ENCODE measurements at regions not wholly inside any gene's neighbourhood (a gene's known extent, or its start where the extent isn't known, plus 50 kb on each side); places are given as distances from the start of the nearest gene placed in this dataset.

GRCh38 chr9:31259824-31260223 is 1124.6 kb upstream of the ACO1 start:
- Histone ChIP-seq H3K4me1 (ENCODE audit: insufficient read depth, low read length) (no peaks in the 10 kb centered on the region), H4K20me1 (ENCODE audit: insufficient read depth, low read length) (no peaks in the 10 kb centered on the region), H3K79me2 (ENCODE audit: insufficient read depth, low read length) (no peaks in the 10 kb centered on the region), H3K27ac (ENCODE audit: extremely low read length, insufficient read depth, low read length) (no peak overlapping the region), H3K4me2 (ENCODE audit: low read depth, low read length) (no peak overlapping the region), H3K9me3 (ENCODE audit: low read length) (no peaks in the 10 kb centered on the region), H3K27me3 (ENCODE audit: control insufficient read depth in 1 of 2, insufficient read depth in 2 of 2, low read length in 2 of 2) (no peaks in the 10 kb centered on the region), H3K9ac (ENCODE audit: insufficient read depth, low read depth, low read length) (no peak overlapping the region), H3K36me3 (replicated peaks in 1 of 2; ENCODE audit: control insufficient read depth in 1 of 2, insufficient read depth in 2 of 2, low read length in 2 of 2) (no peaks in the 10 kb centered on the region), H3K4me3 (replicated peaks in 1 of 3; ENCODE audit: insufficient read depth in 1 of 3, low read depth in 2 of 3, low read length in 3 of 3) (no peak overlapping the region), H2AFZ (ENCODE audit: low read length) (no peak overlapping the region)
- FAIRE-seq = no peak
- in situ Hi-C loops (cut with HindIII; ENCODE audit: extremely low pct_ligation_motif_present, low pct_unique_long_range_greater_than_20kb) (no loop called here), intact Hi-C loops (cut with micrococcal nuclease; ENCODE audit: unreplicated experiment) (no loop called here)
- no TSS peak for BruUV-seq (replicated peaks)
- no peak for DNase-seq (ENCODE audit: low spot score)
- TF ChIP-seq ZNF484 (CRISPR knock-in tag; IDR thresholded peaks at IDR 0.05; ENCODE audit: borderline replicate concordance, low read depth) (no peak), SOX5 (CRISPR knock-in tag; IDR thresholded peaks at IDR 0.05; ENCODE audit: borderline replicate concordance) (no peak), REXO4 (CRISPR knock-in tag; IDR thresholded peaks at IDR 0.05; ENCODE audit: borderline replicate concordance) (no peak), YEATS4 (CRISPR knock-in tag; IDR thresholded peaks at IDR 0.05; ENCODE audit: borderline replicate concordance) (no peak), MTA3 (CRISPR knock-in tag; IDR thresholded peaks at IDR 0.05) (no peak), HHEX (CRISPR knock-in tag; IDR thresholded peaks at IDR 0.05) (no peak), FOXO1 (CRISPR knock-in tag; IDR thresholded peaks at IDR 0.05) (no peak), RCOR2 (CRISPR knock-in tag; IDR thresholded peaks at IDR 0.05) (no peak), HNRNPUL1 (IDR thresholded peaks at IDR 0.05; ENCODE audit: low read depth, low read length) (no peak), ZNF737 (CRISPR knock-in tag; IDR thresholded peaks at IDR 0.05; ENCODE audit: borderline replicate concordance) (no peak), ZC3H4 (CRISPR knock-in tag; IDR thresholded peaks at IDR 0.05; ENCODE audit: borderline replicate concordance) (no peak), ONECUT2 (CRISPR knock-in tag; IDR thresholded peaks at IDR 0.05) (no peak), CERS6 (CRISPR knock-in tag; IDR thresholded peaks at IDR 0.05) (no peak), TEAD3 (CRISPR knock-in tag; optimal IDR thresholded peaks at IDR 0.05; ENCODE audit: borderline replicate concordance) (no peak), HOXA9 (CRISPR knock-in tag; IDR thresholded peaks at IDR 0.05; ENCODE audit: borderline replicate concordance) (no peak)
- TF ChIP-seq, protein P1, sequence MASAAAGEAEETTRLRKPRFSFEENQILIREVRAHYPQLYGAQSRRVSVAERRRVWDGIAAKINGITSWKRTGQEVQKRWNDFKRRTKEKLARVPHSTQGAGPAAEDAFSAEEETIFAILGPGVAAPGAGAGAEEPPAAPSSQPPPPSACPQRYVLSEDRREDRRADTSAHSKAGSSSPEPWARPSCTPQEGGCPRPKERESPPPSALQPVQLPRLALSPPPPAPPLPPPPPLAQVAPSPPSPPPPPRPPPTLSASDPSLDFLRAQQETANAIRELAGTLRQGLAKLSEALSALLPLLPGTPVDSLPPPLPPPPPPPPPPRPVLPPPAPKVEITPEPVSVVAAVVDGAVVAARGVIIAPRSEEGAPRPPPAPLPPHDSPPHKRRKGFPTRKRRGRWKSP (CRISPR knock-in tag; IDR thresholded peaks at IDR 0.05) = no peak
- TF ChIP-seq, protein P2, sequence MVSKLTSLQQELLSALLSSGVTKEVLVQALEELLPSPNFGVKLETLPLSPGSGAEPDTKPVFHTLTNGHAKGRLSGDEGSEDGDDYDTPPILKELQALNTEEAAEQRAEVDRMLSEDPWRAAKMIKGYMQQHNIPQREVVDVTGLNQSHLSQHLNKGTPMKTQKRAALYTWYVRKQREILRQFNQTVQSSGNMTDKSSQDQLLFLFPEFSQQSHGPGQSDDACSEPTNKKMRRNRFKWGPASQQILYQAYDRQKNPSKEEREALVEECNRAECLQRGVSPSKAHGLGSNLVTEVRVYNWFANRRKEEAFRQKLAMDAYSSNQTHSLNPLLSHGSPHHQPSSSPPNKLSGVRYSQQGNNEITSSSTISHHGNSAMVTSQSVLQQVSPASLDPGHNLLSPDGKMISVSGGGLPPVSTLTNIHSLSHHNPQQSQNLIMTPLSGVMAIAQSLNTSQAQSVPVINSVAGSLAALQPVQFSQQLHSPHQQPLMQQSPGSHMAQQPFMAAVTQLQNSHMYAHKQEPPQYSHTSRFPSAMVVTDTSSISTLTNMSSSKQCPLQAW (CRISPR knock-in tag; IDR thresholded peaks at IDR 0.05) = no peak
- 4% methylated on average over 2 of the region's 2 CpGs for WGBS (ENCODE audit: low lambda C conversion rate)
- ATAC-seq = no peak
- ChIA-PET CTCF (ENCODE audit: low intra/inter-chr PET ratio, low total read pairs) (no interaction called here), POLR2A (no interaction called here)
